ENCODE measurements at regions not wholly inside any gene's neighbourhood (a gene's known extent, or its start where the extent isn't known, plus 50 kb on each side); places are given as distances from the start of the nearest gene placed in this dataset.
"Not testable (repeated sequence)": the region's sequence is repeated elsewhere in the genome, so short reads cannot be mapped to it uniquely, and the experiment has no call there.

- DNase-seq (ENCODE audit: low read depth) = not testable (repeated sequence)
Observed at GRCh38 chrX:144197057-144197456, 313.2 kb downstream of the UBE2NL start.

DNA sequence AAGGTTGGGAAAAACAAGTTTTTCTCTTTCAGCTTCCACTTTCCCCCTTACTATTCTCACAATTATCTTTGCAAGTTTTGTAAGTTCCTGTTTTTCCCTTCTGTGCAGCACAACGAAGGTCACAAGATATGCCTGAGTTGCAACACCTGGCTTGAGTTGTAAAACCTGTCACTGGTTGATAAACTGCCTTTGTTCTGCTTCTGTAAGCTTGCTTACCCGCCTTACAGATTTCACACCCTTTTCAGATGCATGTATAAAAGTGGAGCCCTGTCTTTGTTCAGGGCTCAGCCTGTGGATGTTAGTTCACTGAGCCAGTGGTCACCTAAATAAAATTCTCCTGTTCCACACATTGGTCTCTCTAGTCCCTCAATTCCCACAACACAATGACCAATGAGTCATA is 318.9 kb downstream of the UBE2NL start:
- DNase-seq (ENCODE audit: low read depth) = not testable (repeated sequence)

GRCh38 chrX:144208360-144209024 is 324.6 kb downstream of the UBE2NL start:
- not testable (repeated sequence) for DNase-seq (ENCODE audit: low read depth)

DNA sequence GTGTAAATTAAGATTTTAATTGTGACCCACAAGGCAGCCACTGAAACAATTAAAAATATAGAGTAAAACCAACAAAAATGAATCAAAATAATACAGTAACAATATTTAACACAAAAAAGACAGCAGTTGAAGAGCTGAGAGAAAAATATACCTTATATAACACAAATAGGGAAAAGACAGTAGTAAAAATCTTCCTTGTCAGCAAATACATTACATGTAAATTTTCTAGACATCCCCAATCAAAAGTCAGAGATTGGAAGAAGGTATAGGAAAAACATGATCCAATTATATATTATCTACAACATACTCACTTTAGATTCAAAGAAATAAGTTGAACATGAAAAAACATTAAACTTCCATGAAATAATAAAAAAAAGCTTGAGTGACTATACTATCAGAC is 330.8 kb downstream of the UBE2NL start:
- no peak for DNase-seq (ENCODE audit: low read depth)

- DNase-seq (ENCODE audit: low read depth) = no peak
Observed at GRCh38 chrX:144219035-144219434, 335.2 kb downstream of the UBE2NL start.

GRCh38 chrX:144231116-144231785 is 347.4 kb downstream of the UBE2NL start:
- DNase-seq (ENCODE audit: low read depth) = not testable (repeated sequence)

DNA sequence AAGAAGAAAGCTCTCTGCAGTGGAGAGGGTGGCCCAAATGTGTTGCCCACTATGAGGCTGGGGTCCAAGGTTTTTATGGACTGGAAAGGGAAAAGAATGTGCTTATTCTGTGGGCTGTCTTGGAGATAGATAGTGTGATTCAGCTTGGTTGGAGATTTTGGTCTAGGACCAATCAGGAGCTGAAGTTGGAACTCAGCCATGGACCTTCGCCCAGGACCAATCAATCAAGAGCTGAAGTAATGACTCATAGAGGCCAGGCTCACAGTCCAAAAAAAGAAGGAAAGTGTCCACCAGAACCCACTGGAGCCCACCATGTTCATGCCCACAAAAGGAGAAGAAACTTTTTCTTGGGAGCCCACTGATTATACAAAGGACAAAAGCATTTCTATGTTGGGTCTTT is 369.5 kb downstream of the UBE2NL start:
- no peak for DNase-seq (ENCODE audit: low read depth)

GRCh38 chrX:144259054-144259453 is 375.2 kb downstream of the UBE2NL start:
- no peak for DNase-seq (ENCODE audit: low read depth)

GRCh38 chrX:144265641-144266040 is 381.8 kb downstream of the UBE2NL start:
- DNase-seq (ENCODE audit: low read depth) = no peak

GRCh38 chrX:144275367-144275766 is 391.5 kb downstream of the UBE2NL start:
- DNase-seq (ENCODE audit: low read depth) = no peak

DNA sequence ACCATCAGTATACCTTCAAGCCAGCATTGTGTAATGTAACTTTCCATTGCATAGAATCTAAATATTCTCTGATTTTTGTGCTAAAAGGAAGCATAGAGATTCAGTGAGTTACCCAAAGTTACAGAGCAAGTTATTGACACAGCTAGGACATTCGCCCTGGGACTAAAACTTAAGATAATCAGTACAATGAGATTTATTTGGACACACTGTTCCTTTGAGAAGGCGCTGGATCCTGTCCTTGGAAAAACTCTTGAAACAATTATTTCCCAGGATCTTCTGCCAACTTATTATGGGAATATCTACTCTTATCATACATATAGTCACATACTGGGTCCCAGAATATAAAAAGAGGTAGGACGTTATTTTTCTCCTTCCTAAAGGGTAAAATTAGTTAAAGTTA is 392.0 kb downstream of the UBE2NL start:
- no peak for DNase-seq (ENCODE audit: low read depth)

DNA sequence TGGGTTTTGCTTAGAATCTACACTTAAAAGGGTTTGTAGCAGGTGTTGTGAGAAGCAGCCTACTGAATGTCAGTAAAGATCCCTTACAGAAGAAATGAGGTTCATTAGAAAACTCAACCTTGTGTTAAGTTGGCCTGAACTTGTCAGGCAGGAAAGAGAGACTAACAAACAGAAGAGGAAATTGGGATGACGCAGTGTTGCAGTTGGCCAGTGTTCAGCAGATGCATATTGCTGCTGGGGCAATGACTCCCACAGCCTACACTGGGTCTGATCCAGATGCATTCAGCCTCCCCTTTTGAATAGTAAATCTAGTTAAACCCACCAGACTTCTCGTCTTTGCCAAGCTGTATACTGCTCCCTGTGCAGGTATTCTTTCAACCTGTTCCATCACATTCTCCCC is 409.4 kb downstream of the UBE2NL start:
- no peak for DNase-seq (ENCODE audit: low read depth)

GRCh38 chrX:144295921-144296320 is 412.1 kb downstream of the UBE2NL start:
- DNase-seq (ENCODE audit: low read depth) = no peak

DNA sequence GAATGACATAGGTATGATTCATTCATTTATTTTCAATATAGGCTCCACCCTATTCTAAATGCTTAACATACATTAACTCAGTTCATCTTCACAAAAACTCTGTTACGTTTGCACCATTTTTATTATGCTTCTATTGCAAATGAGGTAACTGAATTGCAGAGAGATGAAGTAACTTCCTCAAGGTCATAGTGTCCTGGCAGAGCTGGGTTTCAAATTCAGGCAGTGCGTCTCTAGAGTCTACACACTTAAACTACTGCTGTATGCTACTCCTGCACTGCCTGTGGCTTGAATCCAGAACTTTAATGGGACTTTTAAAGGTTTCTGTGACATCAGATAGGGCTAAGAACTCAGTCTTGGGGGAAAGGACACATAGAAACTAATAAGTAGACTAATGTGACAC is 413.4 kb downstream of the UBE2NL start:
- no peak for DNase-seq (ENCODE audit: low read depth)

DNA sequence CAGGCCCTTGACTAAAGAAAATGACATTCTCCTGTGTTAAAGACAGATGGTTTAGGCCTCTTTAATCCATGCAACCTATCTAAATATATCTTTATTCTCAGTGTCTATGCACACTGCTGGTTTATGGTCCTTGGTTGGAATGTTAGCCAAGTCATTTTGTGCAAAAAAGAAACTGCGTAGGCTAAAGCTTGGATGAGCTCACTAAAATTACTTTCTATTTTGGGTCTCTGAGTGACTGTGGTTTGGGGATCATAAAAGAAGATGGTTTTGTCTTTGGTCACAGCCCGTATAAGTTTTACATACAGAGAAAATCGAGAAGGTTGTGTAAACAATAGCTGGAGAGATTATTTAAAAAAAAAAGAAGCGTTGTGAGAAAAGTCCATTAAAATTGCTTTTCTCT is 443.6 kb downstream of the UBE2NL start:
- DNase-seq (ENCODE audit: low read depth) = no peak

GRCh38 chrX:144333429-144333828 is 449.6 kb downstream of the UBE2NL start:
- no peak for DNase-seq (ENCODE audit: low read depth)

DNA sequence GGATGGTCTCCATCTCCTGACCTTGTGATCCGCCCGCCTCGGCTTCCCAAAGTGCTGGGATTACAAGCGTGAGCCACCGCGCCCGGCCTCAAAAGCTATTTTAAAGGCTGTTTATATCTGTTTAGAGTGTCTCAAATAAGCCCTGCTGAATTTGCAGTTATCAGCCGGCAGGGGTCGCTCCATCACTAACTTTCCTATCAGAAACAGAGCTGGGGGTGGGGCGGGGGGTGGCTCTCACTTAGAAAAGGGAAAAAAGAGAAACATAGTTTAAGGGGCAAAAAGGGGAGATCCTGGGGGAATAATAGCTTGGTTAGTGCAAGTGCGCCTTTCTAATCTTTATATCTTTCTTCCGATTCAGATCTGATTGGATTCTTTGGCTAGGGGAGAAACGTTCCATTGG is 450.7 kb downstream of the UBE2NL start:
- DNase-seq (ENCODE audit: low read depth) = no peak

GRCh38 chrX:144335402-144335801 is 451.5 kb downstream of the UBE2NL start:
- no peak for DNase-seq (ENCODE audit: low read depth)

GRCh38 chrX:144379156-144379555 is 495.3 kb downstream of the UBE2NL start:
- no peak for DNase-seq (ENCODE audit: low read depth)

GRCh38 chrX:144388738-144389137 is 504.9 kb downstream of the UBE2NL start:
- DNase-seq (ENCODE audit: low read depth) = no peak
